K562 (cell line): ENCODE measurements at regions not wholly inside any gene's neighbourhood (a gene's known extent, or its start where the extent isn't known, plus 50 kb on each side); places are given as distances from the start of the nearest gene placed in this dataset.

Experiments used
- ATAC-seq: fragments of 200-7000 bp; cut with Tn5 transposase; 3 replicates; pipeline ENCODE4 v1.9.1; 2020; ENCODE audit warnings: moderate library complexity
- BruUV-seq: library from RNA; stranded (reverse); fragments of 400-500 nt; replicated peaks from 2 replicates; lab custom pipeline; 2021; lab: Mats Ljungman, UMichigan
- CTCF ChIA-PET: fragments of 300-600 bp; formaldehyde crosslinking; extraction: SDS; loops from one replicate; lab custom pipeline; 2021; ENCODE audit warnings: low intra/inter-chr PET ratio; lab: Yijun Ruan, JAX
- POLR2A ChIA-PET: fragments of 300-600, 350-650 bp; sonication (Branson Sonifier 250); formaldehyde crosslinking; extraction: SDS; loops from one replicate; lab custom pipeline; 2021; ENCODE audit warnings: antibody characterized with exemption, inconsistent platforms; lab: Yijun Ruan, JAX
- DNase-seq, 4 experiments: peaks; one replicate each; pipeline versions ENCODE4 v3.0.0 to v3.0.0-alpha.2; 2011 to 2018; ENCODE audit warnings: low spot score in 3 of 4, mixed read lengths in 3 of 4; ENCODE audit errors: extremely low read depth in 1 of 4
- FAIRE-seq: peaks from 2 replicates; lab custom pipeline; 2011; peaks lifted over from hg19 to GRCh38; lab: Jason Lieb, UNC
- H2AFZ ChIP-seq: 2 replicates; pipeline ENCODE4 v1.6.0; 2011; ENCODE audit warnings: low read depth, low read length, control low read depth, inconsistent platforms
- H3K27ac ChIP-seq: fragments of 200-600 bp; 3 replicates; pipeline ENCODE4 v1.8.0; 2011; ENCODE audit warnings: low read depth, mild to moderate bottlenecking, control low read depth, inconsistent platforms, low read length, moderate library complexity, mixed read lengths; ENCODE audit errors: extremely low read depth
- H3K27me3 ChIP-seq, 2 experiments: fragments of 300-600 bp in 1 of 2; 2 replicates in 1 of 2; 3 replicates in 1 of 2; pipeline versions ENCODE4 v1.6.0 to v1.8.0; 2011; ENCODE audit warnings: inconsistent platforms in 2 of 2, low read length in 2 of 2, mild to moderate bottlenecking in 1 of 2, mixed read lengths in 1 of 2, moderate library complexity in 1 of 2; ENCODE audit not compliant: control insufficient read depth in 2 of 2, insufficient read depth in 2 of 2
- H3K36me3 ChIP-seq: fragments of 300-600 bp; 3 replicates; pipeline ENCODE4 v1.8.0; 2011; ENCODE audit warnings: mild to moderate bottlenecking, low read length, inconsistent platforms; ENCODE audit not compliant: control insufficient read depth, insufficient read depth
- H3K4me1 ChIP-seq, 2 experiments: fragments of 200-600 bp in 1 of 2; replicated peaks in 1 of 2; 2 replicates in 1 of 2; 3 replicates in 1 of 2; pipeline versions ENCODE4 v1.5.1 to v1.8.0; 2011; ENCODE audit warnings: inconsistent platforms in 2 of 2, low read length in 2 of 2, mild to moderate bottlenecking in 1 of 2, mixed read lengths in 1 of 2, moderate library complexity in 1 of 2; ENCODE audit not compliant: control insufficient read depth in 2 of 2, insufficient read depth in 2 of 2
- H3K4me2 ChIP-seq: 2 replicates; pipeline ENCODE4 v1.6.1; 2011; ENCODE audit warnings: low read length, control low read depth, inconsistent platforms, mixed read lengths; ENCODE audit not compliant: insufficient read depth
- H3K4me3 ChIP-seq: fragments of 200-600 bp; sonication (generic), shearing (Covaris generic); 2 replicates; pipeline ENCODE4 v1.5.1; 2016; ENCODE audit warnings: control low read depth, inconsistent platforms
- H3K79me2 ChIP-seq: fragments of 200-600 bp; 3 replicates; pipeline ENCODE4 v1.8.0; 2011; ENCODE audit warnings: low read length, inconsistent platforms; ENCODE audit not compliant: control insufficient read depth, insufficient read depth
- H3K9ac ChIP-seq, 2 experiments: 2 replicates each; pipeline versions ENCODE4 v1.6.0 to v1.6.1; 2011; ENCODE audit warnings: low read depth in 2 of 2, low read length in 2 of 2, control low read depth in 1 of 2, inconsistent platforms in 1 of 2, mild to moderate bottlenecking in 1 of 2, mixed read lengths in 1 of 2; ENCODE audit not compliant: insufficient read depth in 1 of 2
- H3K9me1 ChIP-seq: one replicate; pipeline ENCODE4 v1.6.0; 2011; ENCODE audit warnings: inconsistent platforms, mild to moderate bottlenecking, low read length, moderate library complexity; ENCODE audit not compliant: control insufficient read depth, insufficient read depth
- H3K9me3 ChIP-seq: replicated peaks from 2 replicates; pipeline ENCODE4 v1.5.1; 2011; ENCODE audit warnings: low read depth, low read length, inconsistent platforms; ENCODE audit not compliant: control insufficient read depth, insufficient read depth
- H4K20me1 ChIP-seq: replicated peaks from 2 replicates; pipeline ENCODE4 v1.6.1; 2011; ENCODE audit warnings: low read length, inconsistent platforms, mixed read lengths; ENCODE audit not compliant: control insufficient read depth, insufficient read depth
- CREB5 ChIP-seq: fragments of 250-450 bp; sonication (Bioruptor Pico); IDR thresholded peaks from 2 replicates; pipeline ENCODE4 v1.5.0; 2020; ENCODE audit warnings: mild to moderate bottlenecking
- E2F5 ChIP-seq: sonication (generic); formaldehyde crosslinking; IDR thresholded peaks from 2 replicates; pipeline ENCODE4 v1.8.0; 2022; ENCODE audit warnings: mild to moderate bottlenecking, missing genetic modification reagents
- ESRRA ChIP-seq: fragments of 450-650 bp; IDR thresholded peaks from 2 replicates; pipeline ENCODE4 v1.6.1; 2014; ENCODE audit warnings: low read depth, mild to moderate bottlenecking, moderate library complexity, borderline replicate concordance
- SUPT5H ChIP-seq: fragments of 450-650 bp; IDR thresholded peaks from 2 replicates; pipeline ENCODE4 v1.6.1; 2016
- ZNF217 ChIP-seq: sonication (generic); formaldehyde crosslinking; IDR thresholded peaks from 2 replicates; pipeline ENCODE4 v1.8.0; 2022; ENCODE audit warnings: mild to moderate bottlenecking, missing genetic modification reagents
- ZNF696 ChIP-seq: fragments of 250-450 bp; sonication (Bioruptor Pico); conservative IDR thresholded peaks from 2 replicates; pipeline ENCODE4 v1.4.0; 2020; ENCODE audit warnings: mild to moderate bottlenecking, moderate library complexity
- WGBS: fragments of 100-300 bp; shearing (Covaris generic); methylation state at CpG from one replicate; pipeline ENCODE4 v1.1.6; 2016; ENCODE audit warnings: low coverage, mixed read lengths; ENCODE audit not compliant: insufficient coverage; ENCODE audit errors: missing lambda C conversion rate; 5-methylcytosine and 5-hydroxymethylcytosine counted together
- in situ Hi-C: fragments of 300-500 bp; cut with MboI; formaldehyde crosslinking; loops from 4 replicates; pipeline ENCODE4 v1.15.0; 2018; ENCODE audit warnings: inconsistent platforms, mixed read lengths
- intact Hi-C: fragments of 100-400 bp; cut with micrococcal nuclease; formaldehyde crosslinking; loops from 2 replicates; pipeline ENCODE4 v1.14.2; 2022

GRCh38 chr14:99023371-99023770 lies 248.6 kb downstream of the BCL11B start:
- no peak overlapping the region for H3K27ac ChIP-seq
- TF ChIP-seq ESRRA (no peak), SUPT5H (no peak), E2F5 (CRISPR knock-in tag) (no peak), ZNF217 (CRISPR knock-in tag) (no peak), CREB5 (CRISPR knock-in tag) (no peak), ZNF696 (CRISPR knock-in tag) (no peak)
- TF ChIP-seq, all 486 proteins: peak for 0
- ChIA-PET POLR2A (interaction anchor here (0.8 kb wide), 1 partner anchor 800 kb away, joined by 3 read pairs; no protein-coding TSS in a partner anchor), CTCF (no interaction called here)
- Histone ChIP-seq H3K27me3 (no peaks in the 10 kb centered on the region), H2AFZ (no peak overlapping the region), H3K4me1 (no peaks in the 10 kb centered on the region), H3K36me3 (no peaks in the 10 kb centered on the region), H3K79me2 (no peaks in the 10 kb centered on the region), H3K4me2 (no peak overlapping the region), H3K4me3 (no peak overlapping the region), H3K9me1 (no peaks in the 10 kb centered on the region), H4K20me1 (no peaks in the 10 kb centered on the region), H3K9me3 (no peaks in the 10 kb centered on the region), H3K9ac (no peak overlapping the region)
- intact Hi-C loops (no loop called here), in situ Hi-C loops (no loop called here)
- ATAC-seq (no peak), DNase-seq (no peak), FAIRE-seq (no peak)
- no TSS peak for BruUV-seq
- 0% methylated on average over 1 of the region's 1 CpG for WGBS
